ENCODE measurements at regions not wholly inside any gene's neighbourhood (a gene's known extent, or its start where the extent isn't known, plus 50 kb on each side); places are given as distances from the start of the nearest gene placed in this dataset.

DNA sequence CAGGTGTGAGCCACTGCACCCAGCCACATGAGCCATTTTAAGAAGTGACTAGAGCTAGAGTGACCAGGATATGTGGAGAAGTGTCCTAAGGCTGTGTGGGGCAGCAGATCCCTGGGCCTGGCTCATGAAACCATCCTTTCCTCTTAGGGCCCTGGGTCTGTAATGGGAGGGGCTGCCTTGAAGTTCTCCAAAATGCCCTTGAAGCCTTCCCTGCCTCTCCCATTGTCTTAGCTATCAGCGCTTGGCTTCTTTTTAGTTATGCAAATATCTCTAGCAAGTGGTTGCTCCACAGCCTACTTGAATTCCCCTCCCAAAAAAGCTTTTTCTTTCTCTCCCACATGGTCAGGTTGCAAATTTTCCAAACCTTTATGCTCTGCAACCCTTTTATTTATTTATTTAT lies 112.4 kb upstream of the SPATA16 start:
- no peak for TF ChIP-seq CTCF (IDR thresholded peaks at IDR 0.05)
- H3K4me1 ChIP-seq, result no peaks in the 10 kb centered on the region
- no peaks in the 10 kb centered on the region for H3K36me3 ChIP-seq
- DNase-seq (no peak), ATAC-seq (no peak)
- H3K27ac ChIP-seq, result no peak overlapping the region
- H3K4me3 ChIP-seq, result no peak overlapping the region
- intact Hi-C loops (cut with DNase I), result no loop called here
- H3K27me3 ChIP-seq, result no peaks in the 10 kb centered on the region
- no peaks in the 10 kb centered on the region for H3K9me3 ChIP-seq

- no peaks in the 10 kb centered on the region for H3K4me1 ChIP-seq
- no peaks in the 10 kb centered on the region for H3K27me3 ChIP-seq
- ATAC-seq (no peak), DNase-seq (no peak)
- no peak overlapping the region for H3K27ac ChIP-seq
- no peaks in the 10 kb centered on the region for H3K9me3 ChIP-seq
- H3K36me3 ChIP-seq, result no peaks in the 10 kb centered on the region
- intact Hi-C loops (cut with DNase I), result no loop called here
- no peak for TF ChIP-seq CTCF (IDR thresholded peaks at IDR 0.05)
- H3K4me3 ChIP-seq, result no peak overlapping the region
These were observed 108.4 kb upstream of the SPATA16 start for GRCh38 chr3:173249457-173249856.

GRCh38 chr3:173241727-173242126 lies 100.7 kb upstream of the SPATA16 start:
- Histone ChIP-seq H3K27me3 (no peaks in the 10 kb centered on the region), H3K36me3 (no peaks in the 10 kb centered on the region), H3K27ac (no peak overlapping the region), H3K4me1 (no peaks in the 10 kb centered on the region), H3K9me3 (no peaks in the 10 kb centered on the region), H3K4me3 (no peak overlapping the region)
- no peak for ATAC-seq
- DNase-seq, result no peak
- intact Hi-C loops (cut with DNase I), result no loop called here
- no peak for TF ChIP-seq CTCF (IDR thresholded peaks at IDR 0.05)

DNA sequence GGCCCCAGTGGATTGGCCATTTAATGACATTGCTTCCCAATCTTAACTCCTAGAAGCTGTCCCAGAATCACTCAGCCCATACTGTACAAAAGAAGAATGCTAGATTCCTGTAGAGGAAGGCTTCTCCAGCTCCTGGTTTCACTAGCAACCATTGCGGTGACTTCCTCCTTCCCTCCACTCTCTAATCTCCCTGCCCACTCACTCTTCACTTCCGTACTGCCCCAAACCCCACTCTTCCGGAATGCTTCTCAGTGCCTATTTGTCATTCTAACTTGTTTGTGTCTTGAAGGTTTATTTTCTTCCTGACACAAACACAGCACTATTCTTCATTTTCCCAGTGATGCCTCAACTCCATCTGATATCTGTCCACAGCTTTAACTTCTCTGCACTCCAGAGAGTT lies 97.1 kb upstream of the SPATA16 start:
- no peak overlapping the region for H3K27ac ChIP-seq
- no peaks in the 10 kb centered on the region for H3K36me3 ChIP-seq
- no peak overlapping the region for H3K4me3 ChIP-seq
- intact Hi-C loops (cut with DNase I), result no loop called here
- H3K9me3 ChIP-seq, result no peaks in the 10 kb centered on the region
- no peak for TF ChIP-seq CTCF (IDR thresholded peaks at IDR 0.05)
- ATAC-seq (peak; percentile 57), DNase-seq (no peak)
- no peaks in the 10 kb centered on the region for H3K27me3 ChIP-seq
- no peaks in the 10 kb centered on the region for H3K4me1 ChIP-seq

DNA sequence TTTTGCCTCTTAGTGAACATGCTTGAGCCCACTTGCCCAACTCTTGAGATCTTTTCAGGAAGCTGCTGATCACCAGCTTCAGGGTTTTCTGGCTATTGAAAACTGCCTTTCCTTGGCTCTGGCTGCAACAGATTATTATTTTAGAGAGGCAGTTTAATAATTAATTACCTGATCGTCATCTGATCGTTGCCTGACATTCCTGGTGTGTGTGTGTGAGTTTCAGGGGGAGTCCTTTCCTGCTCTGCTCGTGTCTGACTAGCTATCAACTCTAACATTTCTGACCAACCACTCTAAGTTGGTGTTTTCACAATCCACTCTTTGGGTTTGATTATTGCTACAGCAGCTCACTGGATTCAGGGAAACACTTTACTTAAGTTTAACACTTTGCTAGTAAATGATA lies 84.3 kb upstream of the SPATA16 start:
- intact Hi-C loops (cut with DNase I), result no loop called here
- no peak overlapping the region for H3K4me3 ChIP-seq
- H3K27ac ChIP-seq, result no peak overlapping the region
- H3K27me3 ChIP-seq, result no peaks in the 10 kb centered on the region
- no peak for DNase-seq
- no peaks in the 10 kb centered on the region for H3K9me3 ChIP-seq
- no peak for ATAC-seq
- H3K36me3 ChIP-seq, result no peaks in the 10 kb centered on the region
- no peak for TF ChIP-seq CTCF (IDR thresholded peaks at IDR 0.05)
- H3K4me1 ChIP-seq, result no peaks in the 10 kb centered on the region

GRCh38 chr3:173221010-173221409 lies 80.0 kb upstream of the SPATA16 start:
- Histone ChIP-seq H3K4me3 (no peak overlapping the region), H3K9me3 (no peaks in the 10 kb centered on the region), H3K4me1 (no peaks in the 10 kb centered on the region), H3K36me3 (no peaks in the 10 kb centered on the region), H3K27ac (no peak overlapping the region), H3K27me3 (no peaks in the 10 kb centered on the region)
- ATAC-seq, result no peak
- no peak for TF ChIP-seq CTCF (IDR thresholded peaks at IDR 0.05)
- no peak for DNase-seq
- intact Hi-C loops (cut with DNase I), result no loop called here
